ENCODE measurements at regions not wholly inside any gene's neighbourhood (a gene's known extent, or its start where the extent isn't known, plus 50 kb on each side); places are given as distances from the start of the nearest gene placed in this dataset.

- H3K23ac ChIP-seq (ENCODE audit: low read depth, low read length), result no peak overlapping the region
- no peak overlapping the region for H3K18ac ChIP-seq (ENCODE audit: low read depth, low read length)
- no peak overlapping the region for H2BK20ac ChIP-seq (ENCODE audit: low read depth, low read length)
- dilution Hi-C loops (cut with HindIII; ENCODE audit: low sequenced_read_pairs, unreplicated experiment) (no loop called here), in situ Hi-C loops (cut with MboI; ENCODE audit: low sequenced_read_pairs) (no loop called here), intact Hi-C loops (cut with micrococcal nuclease) (no loop called here)
- H3K27ac ChIP-seq (ENCODE audit: insufficient read depth, low read length), result no peak overlapping the region
- no peak overlapping the region for H2AK9ac ChIP-seq (replicated peaks; ENCODE audit: low read depth, low read length, poor library complexity)
- H3K9ac ChIP-seq (ENCODE audit: low read depth, low read length), result no peak overlapping the region
- WGBS, 2 experiments (ENCODE audit: extremely low coverage in 2 of 2, insufficient read length in 1 of 2), result no CpG with 5 or more reads among the region's 6 CpGs
- ATAC-seq (ENCODE audit: low read depth) (no peak), DNase-seq (no peak)
- no peak overlapping the region for H2AK5ac ChIP-seq (ENCODE audit: low read depth, low read length)
- H2BK15ac ChIP-seq (ENCODE audit: low read depth, low read length), result no peak overlapping the region
- H3K14ac ChIP-seq (replicated peaks; ENCODE audit: low read depth, low read length), result no peak overlapping the region
- no peak overlapping the region for H3K4ac ChIP-seq (ENCODE audit: low read depth, low read length)
- no peaks in the 10 kb centered on the region for H4K20me1 ChIP-seq (ENCODE audit: insufficient read depth, low read length)
- no peaks in the 10 kb centered on the region; the same call in 1 of the 2 replicates for H3K27me3 ChIP-seq (ENCODE audit: control insufficient read depth, insufficient read depth, low read length)
- H3K9me1 ChIP-seq (ENCODE audit: insufficient read depth, low read length), result no peaks in the 10 kb centered on the region
- no peak overlapping the region for H2BK5ac ChIP-seq (ENCODE audit: low read depth, low read length, poor library complexity, severe bottlenecking)
- H4K5ac ChIP-seq (ENCODE audit: low read depth, low read length), result no peak overlapping the region
- no peak overlapping the region for H3K56ac ChIP-seq (ENCODE audit: extremely low read depth, insufficient read depth, low read length)
- no peak overlapping the region for H2AFZ ChIP-seq (replicated peaks; ENCODE audit: low read length, poor library complexity)
- no peak overlapping the region for H3K4me3 ChIP-seq (ENCODE audit: insufficient read depth, low read depth, low read length)
- H3K4me2 ChIP-seq (ENCODE audit: low read depth, low read length), result no peak overlapping the region
- no peaks in the 10 kb centered on the region for H3K9me3 ChIP-seq (ENCODE audit: control insufficient read depth, insufficient read depth, low read length)
- no peaks in the 10 kb centered on the region for H3K79me1 ChIP-seq (ENCODE audit: low read depth in 1 of 2, low read length in 2 of 2)
- H4K91ac ChIP-seq (ENCODE audit: insufficient read depth, low read depth, low read length), result no peak overlapping the region
- H3K36me3 ChIP-seq (ENCODE audit: control insufficient read depth, insufficient read depth, low read length), result no peaks in the 10 kb centered on the region
- TF ChIP-seq CHD1 (IDR thresholded peaks at IDR 0.05; ENCODE audit: low read depth, low read length) (no peak), MAFK (IDR thresholded peaks at IDR 0.05; ENCODE audit: low read depth, low read length) (no peak), FOS (IDR thresholded peaks at IDR 0.05; ENCODE audit: low read depth, low read length) (no peak), SMC3 (IDR thresholded peaks at IDR 0.05; ENCODE audit: low read depth, low read length) (no peak), MAZ (IDR thresholded peaks at IDR 0.05; ENCODE audit: borderline replicate concordance, low read depth, low read length) (no peak), POLR2A (IDR thresholded peaks at IDR 0.05; ENCODE audit: low read depth, low read length) (no peak)
- H3K4me1 ChIP-seq (ENCODE audit: control insufficient read depth, insufficient read depth, low read length), result no peaks in the 10 kb centered on the region
- no peak overlapping the region for H2BK120ac ChIP-seq (ENCODE audit: low read depth, low read length)
- ChIA-PET CTCF (interaction anchor here (0.7 kb wide), 1 partner anchor 1546 kb away, joined by 3 read pairs; no protein-coding TSS in a partner anchor), POLR2A (ENCODE audit: unreplicated experiment) (no interaction called here)
- H4K8ac ChIP-seq (ENCODE audit: low read depth in 2 of 2, low read length in 2 of 2), result no peak overlapping the region
- no TSS peak for BruUV-seq (replicated peaks)
These were observed 122.3 kb upstream of the GPC6 start for GRCh38 chr13:93104270-93104669.
